Activated T-cell treated with anti-CD3 and anti-CD28 coated beads, Interleukin-2, amount 50 U/mL, for 4 hours (primary cell): ENCODE measurements at regions not wholly inside any gene's neighbourhood (a gene's known extent, or its start where the extent isn't known, plus 50 kb on each side); places are given as distances from the start of the nearest gene placed in this dataset.

Source experiments
- ATAC-seq, 2 donors: fragments of 200-7000 bp; cut with Tn5 transposase; one replicate each; pipeline ENCODE4 v1.10.0; 2021
- DNase-seq: peaks from one replicate; pipeline ENCODE4 v3.0.0-alpha.2; 2020
- H3K27me3 Mint-ChIP-seq: one replicate; pipeline ENCODE4 v1.8.0; 2021; ENCODE audit warnings: low read depth, mixed read lengths
- H3K36me3 Mint-ChIP-seq: one replicate; pipeline ENCODE4 v1.8.0; 2022; ENCODE audit warnings: mixed read lengths; ENCODE audit not compliant: insufficient read depth
- H3K4me1 Mint-ChIP-seq: one replicate; pipeline ENCODE4 v1.8.0; 2021; ENCODE audit warnings: low read depth, mixed read lengths
- H3K4me3 Mint-ChIP-seq: one replicate; pipeline ENCODE4 v1.8.0; 2021; ENCODE audit warnings: mild to moderate bottlenecking, moderate library complexity, mixed read lengths
- H3K9me3 Mint-ChIP-seq: one replicate; pipeline ENCODE4 v1.8.0; 2021; ENCODE audit warnings: mixed read lengths

GRCh38 chr16:48919791-48920190, 309.8 kb upstream of the N4BP1 start:
- DNase-seq (no peak), ATAC-seq (no peak)
- H3K4me1 Mint-ChIP-seq = no peaks in the 10 kb centered on the region
- H3K36me3 Mint-ChIP-seq = no peaks in the 10 kb centered on the region
- H3K27me3 Mint-ChIP-seq = no peaks in the 10 kb centered on the region
- H3K4me3 Mint-ChIP-seq = no peak overlapping the region
- peaks cover 11% of the 10 kb centered on the region for H3K9me3 Mint-ChIP-seq

- Mint-ChIP-seq H3K4me3 (no peak overlapping the region), H3K36me3 (no peaks in the 10 kb centered on the region), H3K4me1 (no peaks in the 10 kb centered on the region), H3K27me3 (no peaks in the 10 kb centered on the region), H3K9me3 (peaks cover 11% of the 10 kb centered on the region)
- DNase-seq = no peak
- ATAC-seq = no peak
Measured at GRCh38 chr16:48918520-48919258, 308.7 kb upstream of the N4BP1 start.

GRCh38 chr16:48916566-48916965, 306.6 kb upstream of the N4BP1 start:
- Mint-ChIP-seq H3K9me3 (peaks cover 6% of the 10 kb centered on the region), H3K4me3 (no peak overlapping the region), H3K27me3 (no peaks in the 10 kb centered on the region), H3K4me1 (no peaks in the 10 kb centered on the region), H3K36me3 (no peaks in the 10 kb centered on the region)
- no peak for ATAC-seq
- DNase-seq = no peak

GRCh38 chr16:48914070-48914469, 304.1 kb upstream of the N4BP1 start:
- Mint-ChIP-seq H3K9me3 (peaks cover 6% of the 10 kb centered on the region), H3K36me3 (no peaks in the 10 kb centered on the region), H3K27me3 (no peaks in the 10 kb centered on the region), H3K4me3 (no peak overlapping the region), H3K4me1 (no peaks in the 10 kb centered on the region)
- ATAC-seq (no peak), DNase-seq (no peak)

- no peaks in the 10 kb centered on the region for H3K36me3 Mint-ChIP-seq
- H3K4me3 Mint-ChIP-seq = no peak overlapping the region
- H3K9me3 Mint-ChIP-seq = peaks cover 6% of the 10 kb centered on the region
Measured at GRCh38 chr16:48913384-48913783, 303.4 kb upstream of the N4BP1 start.

GRCh38 chr16:48912360-48912759, 302.4 kb upstream of the N4BP1 start:
- no peak for DNase-seq
- ATAC-seq = no peak
- H3K4me3 Mint-ChIP-seq = no peak overlapping the region
- H3K36me3 Mint-ChIP-seq = no peaks in the 10 kb centered on the region
- peaks cover 6% of the 10 kb centered on the region for H3K9me3 Mint-ChIP-seq
- H3K27me3 Mint-ChIP-seq = peaks cover 2% of the 10 kb centered on the region
- no peaks in the 10 kb centered on the region for H3K4me1 Mint-ChIP-seq

More at GRCh38 chr16:48913384-48913783, 303.4 kb upstream of the N4BP1 start:
- no peak for DNase-seq
- no peak for ATAC-seq
- H3K4me1 Mint-ChIP-seq = no peaks in the 10 kb centered on the region
- no peaks in the 10 kb centered on the region for H3K27me3 Mint-ChIP-seq

GRCh38 chr16:48911700-48912099, 301.7 kb upstream of the N4BP1 start:
- Mint-ChIP-seq H3K27me3 (peaks cover 2% of the 10 kb centered on the region), H3K4me3 (no peak overlapping the region), H3K4me1 (no peaks in the 10 kb centered on the region), H3K9me3 (peaks cover 6% of the 10 kb centered on the region), H3K36me3 (no peaks in the 10 kb centered on the region)
- ATAC-seq = no peak
- DNase-seq = no peak

GRCh38 chr16:48910214-48910613, 300.2 kb upstream of the N4BP1 start:
- no peaks in the 10 kb centered on the region for H3K9me3 Mint-ChIP-seq
- peaks cover 4% of the 10 kb centered on the region for H3K27me3 Mint-ChIP-seq
- no peak for ATAC-seq
- H3K4me3 Mint-ChIP-seq = no peak overlapping the region
- H3K36me3 Mint-ChIP-seq = no peaks in the 10 kb centered on the region
- no peak for DNase-seq
- H3K4me1 Mint-ChIP-seq = no peaks in the 10 kb centered on the region

GRCh38 chr16:48909231-48909630, 299.3 kb upstream of the N4BP1 start:
- Mint-ChIP-seq H3K9me3 (no peaks in the 10 kb centered on the region), H3K36me3 (no peaks in the 10 kb centered on the region), H3K27me3 (peaks cover 4% of the 10 kb centered on the region), H3K4me1 (no peaks in the 10 kb centered on the region), H3K4me3 (no peak overlapping the region)
- DNase-seq = no peak
- ATAC-seq = no peak

GRCh38 chr16:48907906-48908634, 298.1 kb upstream of the N4BP1 start:
- Mint-ChIP-seq H3K9me3 (no peaks in the 10 kb centered on the region), H3K36me3 (no peaks in the 10 kb centered on the region), H3K4me3 (no peak overlapping the region), H3K27me3 (peaks cover 4% of the 10 kb centered on the region), H3K4me1 (no peaks in the 10 kb centered on the region)
- DNase-seq = no peak
- ATAC-seq = no peak

- no peak for DNase-seq
- H3K4me3 Mint-ChIP-seq = no peak overlapping the region
- no peak for ATAC-seq
- no peaks in the 10 kb centered on the region for H3K36me3 Mint-ChIP-seq
- H3K9me3 Mint-ChIP-seq = no peaks in the 10 kb centered on the region
- peaks cover 4% of the 10 kb centered on the region for H3K27me3 Mint-ChIP-seq
- no peaks in the 10 kb centered on the region for H3K4me1 Mint-ChIP-seq
Measured at GRCh38 chr16:48905632-48906505, 295.9 kb upstream of the N4BP1 start.

GRCh38 chr16:48904333-48904732, 294.4 kb upstream of the N4BP1 start:
- Mint-ChIP-seq H3K36me3 (no peaks in the 10 kb centered on the region), H3K4me3 (no peak overlapping the region), H3K27me3 (peaks cover 4% of the 10 kb centered on the region), H3K4me1 (no peaks in the 10 kb centered on the region), H3K9me3 (no peaks in the 10 kb centered on the region)
- ATAC-seq = no peak
- DNase-seq = no peak

GRCh38 chr16:48903039-48903438, 293.1 kb upstream of the N4BP1 start:
- Mint-ChIP-seq H3K27me3 (peaks cover 2% of the 10 kb centered on the region), H3K9me3 (no peaks in the 10 kb centered on the region), H3K36me3 (no peaks in the 10 kb centered on the region), H3K4me3 (no peak overlapping the region), H3K4me1 (no peaks in the 10 kb centered on the region)
- ATAC-seq = no peak
- no peak for DNase-seq

GRCh38 chr16:48901712-48902374, 291.9 kb upstream of the N4BP1 start:
- H3K36me3 Mint-ChIP-seq = no peaks in the 10 kb centered on the region
- ATAC-seq (no peak), DNase-seq (no peak)
- H3K4me3 Mint-ChIP-seq = no peak overlapping the region
- no peaks in the 10 kb centered on the region for H3K4me1 Mint-ChIP-seq
- H3K27me3 Mint-ChIP-seq = peaks cover 2% of the 10 kb centered on the region
- H3K9me3 Mint-ChIP-seq = no peaks in the 10 kb centered on the region
